HG03196 (cell line): ENCODE measurements at regions not wholly inside any gene's neighbourhood (a gene's known extent, or its start where the extent isn't known, plus 50 kb on each side); places are given as distances from the start of the nearest gene placed in this dataset.

Source experiments
- ATAC-seq: cut with Tn5 transposase; IDR thresholded peaks from one replicate; pipeline ENCODE4 v1.9.1; 2021; ENCODE audit not compliant: unreplicated experiment

- ATAC-seq: no peak
Measured at GRCh38 chr7:35536396-35536826, 158.5 kb downstream of the HERPUD2 start.

- ATAC-seq: no peak
Measured at GRCh38 chr7:35533902-35534301, 161.0 kb downstream of the HERPUD2 start.

GRCh38 chr7:35530124-35531109, 164.5 kb downstream of the HERPUD2 start:
- ATAC-seq: no peak

- ATAC-seq: no peak
Measured at GRCh38 chr7:35529713-35530112, 165.2 kb downstream of the HERPUD2 start.

- no peak for ATAC-seq
Measured at GRCh38 chr7:35528381-35528977, 166.5 kb downstream of the HERPUD2 start.

- no peak for ATAC-seq
Measured at GRCh38 chr7:35526645-35527044, 168.3 kb downstream of the HERPUD2 start.

- no peak for ATAC-seq
Measured at GRCh38 chr7:35524112-35524804, 170.7 kb downstream of the HERPUD2 start.

- ATAC-seq: no peak
Measured at GRCh38 chr7:35523292-35523691, 171.6 kb downstream of the HERPUD2 start.

GRCh38 chr7:35522697-35523096, 172.2 kb downstream of the HERPUD2 start:
- no peak for ATAC-seq

GRCh38 chr7:35521941-35522340, 173.0 kb downstream of the HERPUD2 start:
- ATAC-seq: no peak

- ATAC-seq: no peak
Measured at GRCh38 chr7:35520810-35521625, 173.9 kb downstream of the HERPUD2 start.

- no peak for ATAC-seq
Measured at GRCh38 chr7:35519971-35520809, 174.7 kb downstream of the HERPUD2 start.

GRCh38 chr7:35518767-35519166, 176.2 kb downstream of the HERPUD2 start:
- ATAC-seq: no peak

GRCh38 chr7:35516498-35516897, 178.4 kb downstream of the HERPUD2 start:
- ATAC-seq: no peak

GRCh38 chr7:35513828-35514227, 181.1 kb downstream of the HERPUD2 start:
- ATAC-seq: no peak

GRCh38 chr7:35513195-35513594, 181.7 kb downstream of the HERPUD2 start:
- ATAC-seq: no peak

- no peak for ATAC-seq
Measured at GRCh38 chr7:35512716-35513115, 182.2 kb downstream of the HERPUD2 start.

GRCh38 chr7:35508623-35509400, 186.1 kb downstream of the HERPUD2 start:
- ATAC-seq: no peak

- ATAC-seq: no peak
Measured at GRCh38 chr7:35505066-35505465, 189.9 kb downstream of the HERPUD2 start.
